Neural cell (in vitro differentiated cells): ENCODE measurements at regions not wholly inside any gene's neighbourhood (a gene's known extent, or its start where the extent isn't known, plus 50 kb on each side); places are given as distances from the start of the nearest gene placed in this dataset.

Source experiments
- CTCF ChIP-seq: fragments of 450-650 bp; IDR thresholded peaks from 2 replicates; pipeline ENCODE4 v1.5.1; 2014; ENCODE audit warnings: antibody characterized with exemption, mild to moderate bottlenecking, moderate library complexity; ENCODE audit not compliant: poor library complexity, severe bottlenecking
- EP300 ChIP-seq: fragments of 450-650 bp; conservative IDR thresholded peaks from 2 replicates; pipeline ENCODE4 v1.6.1; 2014; ENCODE audit warnings: antibody characterized with exemption, mild to moderate bottlenecking, moderate library complexity; ENCODE audit not compliant: poor library complexity, severe bottlenecking
- MXI1 ChIP-seq: fragments of 450-650 bp; conservative IDR thresholded peaks from 2 replicates; pipeline ENCODE4 v1.6.1; 2014; ENCODE audit warnings: antibody characterized with exemption, mild to moderate bottlenecking; ENCODE audit not compliant: poor library complexity, severe bottlenecking
- REST ChIP-seq: IDR thresholded peaks from 2 replicates; pipeline ENCODE4 v1.6.1; 2012; ENCODE audit warnings: borderline replicate concordance

GRCh38 chr15:96495386-96495785 is 164.9 kb downstream of the NR2F2 start:
- no peak for TF ChIP-seq REST
- no peak for TF ChIP-seq CTCF
- no peak for TF ChIP-seq EP300
- TF ChIP-seq MXI1, result no peak
